Stomach smooth muscle (tissue), 2 donors: ENCODE measurements at regions not wholly inside any gene's neighbourhood (a gene's known extent, or its start where the extent isn't known, plus 50 kb on each side); places are given as distances from the start of the nearest gene placed in this dataset.

ENCODE experiments used
- H3K27ac ChIP-seq: one replicate; pipeline ENCODE4 v1.7.0; 2013; ENCODE audit warnings: mild to moderate bottlenecking, low read length, inconsistent platforms
- H3K27me3 ChIP-seq, 2 donors: one replicate each; pipeline ENCODE4 v1.7.0; 2013; ENCODE audit warnings: low read length in 2 of 2; ENCODE audit not compliant: insufficient read depth in 2 of 2, control insufficient read depth in 1 of 2
- H3K36me3 ChIP-seq, 2 donors: one replicate each; pipeline ENCODE4 v1.7.0; 2013; ENCODE audit warnings: low read length in 2 of 2; ENCODE audit not compliant: control insufficient read depth in 2 of 2, insufficient read depth in 2 of 2
- H3K4me1 ChIP-seq: one replicate; pipeline ENCODE4 v1.7.0; 2013; ENCODE audit warnings: low read length; ENCODE audit not compliant: control insufficient read depth, insufficient read depth
- H3K4me3 ChIP-seq, 2 donors: one replicate each; pipeline ENCODE4 v1.7.0; 2013; ENCODE audit warnings: low read length in 2 of 2
- H3K9ac ChIP-seq, 2 donors: one replicate each; pipeline ENCODE4 v1.7.0; 2013; ENCODE audit warnings: low read length in 2 of 2, mild to moderate bottlenecking in 1 of 2
- H3K9me3 ChIP-seq, 2 donors: one replicate each; pipeline ENCODE4 v1.7.0; 2013; ENCODE audit warnings: low read length in 2 of 2; ENCODE audit not compliant: control insufficient read depth in 2 of 2
- donor health status: healthy.
- donor health status: Pancreatic carcinoma.

DNA sequence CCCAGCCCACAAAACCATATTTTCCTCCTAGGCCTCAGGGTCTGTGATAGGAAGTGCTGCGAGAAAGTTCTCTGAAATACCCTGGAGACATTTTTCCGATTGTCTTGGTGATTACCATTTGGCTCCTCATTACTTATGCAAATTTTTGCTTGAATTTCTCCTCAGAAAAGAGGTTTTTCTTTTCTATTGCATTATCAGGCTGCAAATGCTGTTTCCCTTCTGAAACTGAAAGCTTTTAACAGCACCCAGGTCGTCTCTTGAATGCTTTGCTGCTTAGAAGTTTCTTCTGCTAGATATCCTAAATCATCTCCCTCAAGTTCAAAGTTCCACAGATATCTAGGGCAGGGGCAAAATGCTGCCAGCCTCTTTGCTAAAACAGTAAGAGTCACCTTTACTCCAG lies 434.2 kb downstream of the PCDH20 start:
- Histone ChIP-seq H3K4me3 (no peak overlapping the region), H3K9ac (no peak overlapping the region), H3K36me3 (no peaks in the 10 kb centered on the region)

GRCh38 chr13:60976367-60976766 lies 439.3 kb downstream of the PCDH20 start:
- Histone ChIP-seq H3K4me3 (no peak overlapping the region), H3K27me3 (no peaks in the 10 kb centered on the region), H3K4me1 (no peaks in the 10 kb centered on the region), H3K9ac (no peak overlapping the region), H3K27ac (no peak overlapping the region), H3K36me3 (no peaks in the 10 kb centered on the region), H3K9me3 (no peaks in the 10 kb centered on the region)

More for the DNA sequence above, 434.2 kb downstream of the PCDH20 start:
- no peaks in the 10 kb centered on the region for H3K27me3 ChIP-seq
- no peak overlapping the region for H3K27ac ChIP-seq
- H3K9me3 ChIP-seq: no peaks in the 10 kb centered on the region
- H3K4me1 ChIP-seq: no peaks in the 10 kb centered on the region

DNA sequence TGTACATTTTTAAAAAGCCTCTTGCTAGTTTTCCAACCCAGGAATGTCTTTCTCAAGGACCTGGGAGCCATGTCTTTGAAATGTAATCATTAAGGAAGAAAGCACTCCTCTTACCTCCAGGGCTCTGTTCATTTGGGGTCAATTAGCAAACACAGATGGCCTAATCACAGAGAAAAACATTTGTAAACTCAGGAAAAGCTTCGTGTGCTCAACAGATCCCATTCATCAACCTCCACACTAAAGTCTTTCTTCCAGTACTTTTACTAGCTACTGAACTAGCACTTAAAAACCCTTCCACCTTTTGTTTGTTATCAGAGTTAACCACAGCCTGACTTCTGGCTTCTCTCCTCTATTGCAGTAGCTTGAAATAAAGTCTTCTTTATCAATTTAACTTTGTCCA lies 441.4 kb downstream of the PCDH20 start:
- Histone ChIP-seq H3K27ac (no peak overlapping the region), H3K4me1 (no peaks in the 10 kb centered on the region), H3K27me3 (no peaks in the 10 kb centered on the region), H3K9me3 (no peaks in the 10 kb centered on the region), H3K9ac (no peak overlapping the region), H3K4me3 (no peak overlapping the region), H3K36me3 (no peaks in the 10 kb centered on the region)

- no peak overlapping the region for H3K9ac ChIP-seq
- no peak overlapping the region for H3K27ac ChIP-seq
- no peak overlapping the region for H3K4me3 ChIP-seq
- H3K4me1 ChIP-seq: no peaks in the 10 kb centered on the region
- no peaks in the 10 kb centered on the region for H3K27me3 ChIP-seq
- no peaks in the 10 kb centered on the region for H3K36me3 ChIP-seq
- no peaks in the 10 kb centered on the region for H3K9me3 ChIP-seq
Observed at GRCh38 chr13:60973529-60973928, 442.1 kb downstream of the PCDH20 start.

GRCh38 chr13:60970736-60971135 lies 444.9 kb downstream of the PCDH20 start:
- no peak overlapping the region for H3K9ac ChIP-seq
- no peaks in the 10 kb centered on the region for H3K4me1 ChIP-seq
- H3K9me3 ChIP-seq: no peaks in the 10 kb centered on the region
- H3K4me3 ChIP-seq: no peak overlapping the region
- H3K27ac ChIP-seq: no peak overlapping the region
- H3K36me3 ChIP-seq: no peaks in the 10 kb centered on the region
- no peaks in the 10 kb centered on the region for H3K27me3 ChIP-seq

- Histone ChIP-seq H3K4me3 (no peak overlapping the region), H3K9ac (no peak overlapping the region), H3K27me3 (no peaks in the 10 kb centered on the region), H3K36me3 (no peaks in the 10 kb centered on the region), H3K27ac (no peak overlapping the region), H3K9me3 (no peaks in the 10 kb centered on the region), H3K4me1 (no peaks in the 10 kb centered on the region)
Observed at GRCh38 chr13:60969656-60970055, 446.0 kb downstream of the PCDH20 start.

DNA sequence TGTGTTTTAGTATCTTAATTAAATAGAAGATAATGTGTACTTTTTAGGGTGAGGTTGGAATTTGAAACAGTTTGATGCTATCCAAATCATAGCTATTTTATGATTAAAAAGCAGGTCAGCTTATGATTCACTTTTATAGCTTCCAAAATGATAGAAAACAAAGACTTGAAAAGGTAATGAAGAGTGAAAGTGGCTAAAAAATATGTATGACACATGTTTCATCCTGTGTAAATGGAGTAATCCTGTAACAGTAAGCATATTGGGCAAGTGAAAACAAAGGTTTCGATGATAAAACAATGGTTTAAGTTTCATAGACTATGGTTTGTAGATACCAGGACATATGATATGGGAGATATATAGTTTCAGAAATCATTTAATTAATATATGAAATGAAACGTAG lies 456.2 kb downstream of the PCDH20 start:
- no peaks in the 10 kb centered on the region for H3K27me3 ChIP-seq
- H3K9me3 ChIP-seq: no peaks in the 10 kb centered on the region
- no peak overlapping the region for H3K9ac ChIP-seq
- H3K36me3 ChIP-seq: no peaks in the 10 kb centered on the region
- no peak overlapping the region for H3K27ac ChIP-seq
- H3K4me1 ChIP-seq: no peaks in the 10 kb centered on the region
- no peak overlapping the region for H3K4me3 ChIP-seq

DNA sequence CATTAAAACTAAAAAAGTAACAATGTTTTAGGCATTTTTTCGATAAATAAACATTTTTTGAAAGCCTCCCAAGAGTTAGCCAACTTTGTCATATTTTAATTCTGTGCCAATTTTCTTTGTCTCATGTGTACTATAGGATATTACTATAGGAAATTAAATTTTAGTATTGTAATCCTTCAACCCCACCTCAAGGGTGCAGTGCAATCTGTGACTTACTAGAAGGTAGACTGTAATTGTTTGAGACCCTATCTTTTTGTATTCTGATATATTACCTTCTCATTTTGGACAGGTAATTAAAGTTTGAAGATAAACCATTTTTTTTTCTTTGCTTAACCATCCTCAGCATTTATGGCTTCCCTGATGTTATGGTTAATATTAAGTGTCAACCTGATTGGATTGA lies 457.8 kb downstream of the PCDH20 start:
- Histone ChIP-seq H3K9ac (no peak overlapping the region), H3K4me1 (no peaks in the 10 kb centered on the region), H3K36me3 (no peaks in the 10 kb centered on the region), H3K9me3 (no peaks in the 10 kb centered on the region), H3K27ac (no peak overlapping the region), H3K27me3 (no peaks in the 10 kb centered on the region), H3K4me3 (no peak overlapping the region)

- no peaks in the 10 kb centered on the region for H3K9me3 ChIP-seq
- no peak overlapping the region for H3K4me3 ChIP-seq
- H3K36me3 ChIP-seq: no peaks in the 10 kb centered on the region
- no peaks in the 10 kb centered on the region for H3K4me1 ChIP-seq
- H3K27ac ChIP-seq: no peak overlapping the region
- no peak overlapping the region for H3K9ac ChIP-seq
- H3K27me3 ChIP-seq: no peaks in the 10 kb centered on the region
Observed at GRCh38 chr13:60945396-60945795, 470.3 kb downstream of the PCDH20 start.

DNA sequence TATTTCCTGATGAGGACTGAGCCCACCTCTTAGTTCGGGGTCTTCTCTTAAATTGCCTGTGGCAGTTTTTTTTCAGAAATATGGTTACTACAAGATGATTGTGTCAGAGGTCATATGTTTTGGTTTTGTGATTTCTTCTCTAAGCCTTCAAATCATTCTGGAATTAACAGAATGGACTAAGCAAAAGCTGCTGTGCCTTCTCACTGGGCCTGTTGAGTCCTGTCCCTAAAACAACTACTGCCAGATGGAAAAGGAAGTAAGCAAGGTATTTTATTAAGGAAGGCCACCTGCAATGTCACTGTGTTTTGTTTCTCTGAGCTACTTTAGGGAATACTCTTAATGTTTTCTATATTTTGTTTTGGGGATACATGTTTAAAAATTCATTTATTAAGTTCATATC lies 470.8 kb downstream of the PCDH20 start:
- Histone ChIP-seq H3K36me3 (no peaks in the 10 kb centered on the region), H3K4me1 (no peaks in the 10 kb centered on the region), H3K9ac (no peak overlapping the region), H3K4me3 (no peak overlapping the region), H3K27ac (no peak overlapping the region), H3K27me3 (no peaks in the 10 kb centered on the region), H3K9me3 (no peaks in the 10 kb centered on the region)

GRCh38 chr13:60944016-60944415 lies 471.6 kb downstream of the PCDH20 start:
- Histone ChIP-seq H3K27ac (no peak overlapping the region), H3K4me1 (no peaks in the 10 kb centered on the region)

DNA sequence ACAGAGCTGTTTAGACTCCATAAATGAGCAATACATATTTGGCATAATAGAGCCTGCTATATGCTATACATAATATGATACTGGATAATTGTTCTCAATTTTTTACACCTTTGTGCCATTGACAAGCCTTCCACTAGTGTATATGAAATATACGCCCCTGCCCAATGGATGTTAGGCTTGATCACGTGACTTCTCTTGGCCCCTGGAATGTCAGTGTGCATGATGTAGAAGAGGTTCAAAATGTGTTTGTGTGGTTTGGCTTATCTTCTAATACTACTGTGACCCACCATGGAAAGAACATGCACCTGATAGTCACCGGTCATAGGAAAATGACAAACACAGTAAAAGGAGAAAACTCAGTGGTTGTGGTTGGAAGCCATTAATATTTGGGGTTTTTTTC lies 479.4 kb downstream of the PCDH20 start:
- H3K4me1 ChIP-seq: no peaks in the 10 kb centered on the region
- no peak overlapping the region for H3K4me3 ChIP-seq
- H3K36me3 ChIP-seq: no peaks in the 10 kb centered on the region
- H3K9me3 ChIP-seq: no peaks in the 10 kb centered on the region
- H3K27ac ChIP-seq: no peak overlapping the region
- H3K9ac ChIP-seq: no peak overlapping the region
- H3K27me3 ChIP-seq: no peaks in the 10 kb centered on the region

More at GRCh38 chr13:60944016-60944415, 471.6 kb downstream of the PCDH20 start:
- no peaks in the 10 kb centered on the region for H3K36me3 ChIP-seq
- H3K9me3 ChIP-seq: no peaks in the 10 kb centered on the region
- no peak overlapping the region for H3K4me3 ChIP-seq
- H3K27me3 ChIP-seq: no peaks in the 10 kb centered on the region
- no peak overlapping the region for H3K9ac ChIP-seq
